ENCODE measurements at regions not wholly inside any gene's neighbourhood (a gene's known extent, or its start where the extent isn't known, plus 50 kb on each side); places are given as distances from the start of the nearest gene placed in this dataset.

DNA sequence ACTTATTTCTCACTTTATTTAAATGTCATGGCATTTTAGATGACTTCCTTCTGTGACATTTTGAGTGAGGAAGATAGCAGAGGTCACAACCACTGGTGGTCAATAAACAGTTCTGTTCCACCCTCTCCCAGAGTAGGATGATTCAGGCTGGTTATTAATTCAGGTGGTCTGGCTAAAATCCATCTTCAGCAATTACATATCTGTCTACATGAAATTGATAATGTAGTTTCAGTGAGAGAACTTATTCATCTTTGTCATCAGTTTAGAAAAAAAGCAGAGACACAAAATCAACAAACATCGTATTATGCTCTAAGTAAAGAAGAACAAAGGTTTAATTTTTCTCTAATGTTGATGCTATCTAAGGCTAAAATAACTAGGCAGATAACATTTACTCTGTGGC, 525.5 kb downstream of the TENT5A start:
- no peak overlapping the region for H3K4me3 ChIP-seq (ENCODE audit: low read depth, low read length)
- TF ChIP-seq, protein P1, sequence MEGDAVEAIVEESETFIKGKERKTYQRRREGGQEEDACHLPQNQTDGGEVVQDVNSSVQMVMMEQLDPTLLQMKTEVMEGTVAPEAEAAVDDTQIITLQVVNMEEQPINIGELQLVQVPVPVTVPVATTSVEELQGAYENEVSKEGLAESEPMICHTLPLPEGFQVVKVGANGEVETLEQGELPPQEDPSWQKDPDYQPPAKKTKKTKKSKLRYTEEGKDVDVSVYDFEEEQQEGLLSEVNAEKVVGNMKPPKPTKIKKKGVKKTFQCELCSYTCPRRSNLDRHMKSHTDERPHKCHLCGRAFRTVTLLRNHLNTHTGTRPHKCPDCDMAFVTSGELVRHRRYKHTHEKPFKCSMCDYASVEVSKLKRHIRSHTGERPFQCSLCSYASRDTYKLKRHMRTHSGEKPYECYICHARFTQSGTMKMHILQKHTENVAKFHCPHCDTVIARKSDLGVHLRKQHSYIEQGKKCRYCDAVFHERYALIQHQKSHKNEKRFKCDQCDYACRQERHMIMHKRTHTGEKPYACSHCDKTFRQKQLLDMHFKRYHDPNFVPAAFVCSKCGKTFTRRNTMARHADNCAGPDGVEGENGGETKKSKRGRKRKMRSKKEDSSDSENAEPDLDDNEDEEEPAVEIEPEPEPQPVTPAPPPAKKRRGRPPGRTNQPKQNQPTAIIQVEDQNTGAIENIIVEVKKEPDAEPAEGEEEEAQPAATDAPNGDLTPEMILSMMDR (IDR thresholded peaks at IDR 0.05; ENCODE audit: borderline replicate concordance, insufficient read depth, low read depth, low read length), result no peak

DNA sequence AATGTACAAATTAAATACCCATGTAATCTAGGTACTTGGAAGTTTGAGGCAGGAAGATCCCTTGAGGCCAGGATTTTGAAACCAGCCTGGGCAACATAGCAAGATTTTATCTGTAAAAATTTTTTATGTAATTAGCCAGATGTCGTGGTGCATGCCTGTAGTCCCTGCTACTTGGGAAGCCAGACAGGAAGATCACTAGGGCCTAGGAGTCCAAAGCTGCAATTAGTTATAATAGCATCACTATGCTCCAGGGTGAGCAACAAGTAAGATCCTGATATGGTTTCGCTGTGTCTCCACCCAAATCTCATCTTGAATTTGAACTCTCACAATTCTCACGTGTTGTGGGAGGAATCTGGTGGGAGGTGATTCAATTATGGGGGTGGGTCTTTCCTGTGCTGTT, 535.8 kb downstream of the TENT5A start:
- TF ChIP-seq, protein P1 (IDR thresholded peaks at IDR 0.05; ENCODE audit: borderline replicate concordance, insufficient read depth, low read depth, low read length), result no peak
- no peak overlapping the region for H3K4me3 ChIP-seq (ENCODE audit: low read depth, low read length)

DNA sequence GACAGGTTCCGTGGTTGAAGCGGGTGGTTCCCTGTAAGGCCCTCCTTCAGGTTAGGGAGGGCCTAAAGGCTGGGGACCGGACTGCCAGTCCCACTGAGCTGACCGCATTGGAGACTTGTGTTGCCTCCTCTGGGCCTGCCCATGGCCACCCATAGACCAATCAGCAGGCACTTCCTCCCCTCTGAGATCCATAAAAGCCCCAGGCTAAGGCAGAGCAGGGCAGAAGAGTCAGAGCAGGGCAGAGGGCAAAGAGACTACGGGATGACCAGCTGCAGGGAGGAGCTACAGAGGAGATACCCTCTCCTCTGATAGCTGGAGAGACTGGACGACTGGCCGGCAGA, 537.4 kb downstream of the TENT5A start:
- no peak overlapping the region for H3K4me3 ChIP-seq (ENCODE audit: low read depth, low read length)
- TF ChIP-seq, protein P1 (IDR thresholded peaks at IDR 0.05; ENCODE audit: borderline replicate concordance, insufficient read depth, low read depth, low read length), result no peak

DNA sequence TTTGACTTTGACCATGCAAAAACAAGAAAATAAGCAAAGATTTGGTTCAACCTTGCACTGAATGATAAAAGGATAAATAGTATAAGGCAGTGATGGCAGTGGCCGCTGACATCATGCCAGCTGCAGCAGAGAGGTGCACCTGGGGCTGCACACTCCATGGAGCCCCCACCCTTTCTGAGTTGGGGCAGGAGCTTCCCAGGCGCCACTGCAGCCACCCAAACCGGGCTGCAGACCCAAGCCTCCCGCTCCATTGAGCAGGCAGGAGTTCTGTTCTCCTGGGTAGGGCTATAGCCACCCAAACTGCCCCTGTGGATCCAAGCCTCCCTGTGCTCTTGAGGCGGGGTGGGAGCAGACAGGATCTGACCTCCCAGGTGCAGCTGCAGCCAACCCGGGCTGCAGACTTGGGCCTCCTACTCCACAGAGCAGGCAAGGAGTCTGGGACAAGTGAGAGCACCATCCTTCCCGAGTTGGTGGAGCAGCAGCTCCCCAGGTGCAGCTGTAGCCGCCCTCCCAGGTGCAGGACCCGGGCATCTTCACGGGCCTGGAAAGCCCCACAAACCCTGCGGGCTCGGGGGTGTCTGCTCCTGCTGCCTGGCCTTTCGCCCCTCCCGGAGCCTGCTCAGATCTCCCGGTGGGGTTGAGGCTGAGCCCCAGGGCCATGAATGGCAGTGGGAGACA, 537.9 kb downstream of the TENT5A start:
- no peak overlapping the region for H3K4me3 ChIP-seq (ENCODE audit: low read depth, low read length)
- TF ChIP-seq, protein P1 (IDR thresholded peaks at IDR 0.05; ENCODE audit: borderline replicate concordance, insufficient read depth, low read depth, low read length), result no peak

DNA sequence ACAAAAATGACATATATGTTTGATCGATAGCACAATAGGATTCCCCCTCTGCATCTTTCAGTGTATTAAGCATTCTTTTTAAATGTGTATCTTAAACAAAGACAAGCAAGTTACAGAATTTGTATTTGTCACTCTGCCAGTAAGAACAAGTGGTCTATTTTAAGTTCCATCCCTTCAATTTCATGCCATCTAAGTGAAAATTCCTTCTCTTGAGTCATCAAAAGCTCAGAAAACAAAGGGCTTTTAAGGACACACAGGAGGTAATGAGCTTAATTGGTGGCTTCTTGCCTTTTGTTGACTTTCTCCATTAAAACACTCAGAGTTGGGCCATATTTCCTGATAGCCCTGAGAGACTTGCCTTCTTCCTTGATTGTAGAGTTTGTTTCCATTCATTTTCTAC, 547.8 kb downstream of the TENT5A start:
- TF ChIP-seq, protein P1 (IDR thresholded peaks at IDR 0.05; ENCODE audit: borderline replicate concordance, insufficient read depth, low read depth, low read length), result no peak
- H3K4me3 ChIP-seq (ENCODE audit: low read depth, low read length), result no peak overlapping the region

DNA sequence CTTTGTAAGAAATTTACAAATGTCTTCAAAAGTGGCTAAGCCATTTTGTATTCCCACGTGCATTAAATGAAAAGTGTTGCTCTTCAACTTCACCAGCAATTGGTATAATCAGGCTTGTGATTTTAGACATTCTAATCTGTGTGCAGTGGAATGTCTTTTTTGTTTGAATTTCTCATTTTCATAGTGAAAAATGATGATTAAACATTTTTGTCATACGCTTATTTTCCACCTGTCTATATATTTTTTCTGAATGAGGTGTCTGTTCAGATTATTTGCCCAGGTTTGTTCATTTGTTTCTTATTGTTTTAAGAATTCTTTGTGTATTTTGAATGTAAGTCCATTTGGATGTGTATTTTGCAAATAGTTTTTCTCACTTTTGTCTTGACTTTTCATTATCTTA, 558.1 kb downstream of the TENT5A start:
- H3K4me3 ChIP-seq (ENCODE audit: low read depth, low read length), result no peak overlapping the region
- TF ChIP-seq, protein P1 (IDR thresholded peaks at IDR 0.05; ENCODE audit: borderline replicate concordance, insufficient read depth, low read depth, low read length), result no peak

DNA sequence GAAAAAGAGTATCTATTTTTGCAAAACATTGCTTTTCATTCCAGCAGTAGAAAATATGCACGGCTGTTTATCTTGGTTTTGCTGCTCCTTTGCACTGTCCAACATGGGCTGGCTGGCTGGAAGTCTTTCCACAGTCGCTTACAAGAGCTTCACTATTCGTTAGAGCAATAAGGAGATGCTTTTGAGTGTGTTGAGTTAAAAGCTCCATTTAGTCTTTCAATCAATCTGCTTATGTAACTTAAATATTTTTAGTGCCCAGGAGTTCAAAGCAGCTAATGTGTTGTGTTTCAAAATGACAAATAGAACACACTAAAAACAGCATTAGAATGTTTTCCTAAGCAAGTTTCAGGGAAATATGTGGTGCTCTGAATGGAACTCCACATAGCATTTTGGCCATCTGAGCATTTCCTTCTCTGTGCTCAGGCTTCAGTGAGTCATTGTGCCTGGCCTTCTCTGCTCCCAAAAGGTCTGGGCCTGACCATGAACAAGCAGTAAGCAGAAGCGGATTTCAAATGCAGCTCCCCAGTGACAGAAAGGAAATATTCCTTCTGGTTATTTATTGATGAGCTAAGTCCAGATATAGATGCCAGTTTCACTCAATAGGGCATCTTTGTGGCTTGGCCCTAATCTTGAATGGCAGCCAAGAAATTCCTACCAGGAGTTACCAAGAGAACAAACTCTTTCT, 580.3 kb downstream of the TENT5A start:
- TF ChIP-seq, protein P1 (IDR thresholded peaks at IDR 0.05; ENCODE audit: borderline replicate concordance, insufficient read depth, low read depth, low read length), result no peak
- no peak overlapping the region for H3K4me3 ChIP-seq (ENCODE audit: low read depth, low read length)
